Coronary artery (tissue), 2 donors: ENCODE measurements at regions not wholly inside any gene's neighbourhood (a gene's known extent, or its start where the extent isn't known, plus 50 kb on each side); places are given as distances from the start of the nearest gene placed in this dataset.
"Not testable (repeated sequence)": the region's sequence is repeated elsewhere in the genome, so short reads cannot be mapped to it uniquely, and the experiment has no call there.

Experiments used
- DNase-seq: peaks from one replicate; pipeline ENCODE4 v3.0.0-alpha.2; 2017; ENCODE audit warnings: low spot score
- H3K27ac ChIP-seq, 2 donors: fragments of 200-600 bp; sonication (generic); one replicate each; pipeline ENCODE4 v1.5.1; 2016 to 2019
- H3K4me3 ChIP-seq: fragments of 200-600 bp; sonication (generic); 2 replicates; pipeline ENCODE4 v1.5.1; 2016; ENCODE audit warnings: mild to moderate bottlenecking, moderate library complexity
- CTCF ChIP-seq: fragments of 200-600 bp; sonication (generic); IDR thresholded peaks from one replicate; pipeline ENCODE4 v1.5.1; 2019; ENCODE audit warnings: antibody characterized with exemption

- TF ChIP-seq CTCF = no peak
Measured at GRCh38 chr13:23039266-23039935, 141.4 kb upstream of the SGCG start.

GRCh38 chr13:23042181-23042580 is 138.6 kb upstream of the SGCG start:
- no peak overlapping the region for H3K27ac ChIP-seq
- H3K4me3 ChIP-seq = no peak overlapping the region
- TF ChIP-seq CTCF = no peak
- DNase-seq = no peak

More at GRCh38 chr13:23039266-23039935, 141.4 kb upstream of the SGCG start:
- Histone ChIP-seq H3K27ac (no peak overlapping the region), H3K4me3 (no peak overlapping the region)
- no peak for DNase-seq

- Histone ChIP-seq H3K4me3 (no peak overlapping the region), H3K27ac (no peak overlapping the region)
- no peak for TF ChIP-seq CTCF
- DNase-seq = no peak
Measured at GRCh38 chr13:23044906-23045305, 135.9 kb upstream of the SGCG start.

- Histone ChIP-seq H3K27ac (no peak overlapping the region), H3K4me3 (no peak overlapping the region)
- no peak for TF ChIP-seq CTCF
- DNase-seq = no peak
Measured at GRCh38 chr13:23050126-23050525, 130.7 kb upstream of the SGCG start.

- not testable (repeated sequence) for H3K4me3 ChIP-seq, DNase-seq, H3K27ac ChIP-seq
Measured at GRCh38 chr13:23053711-23054110, 127.1 kb upstream of the SGCG start.

GRCh38 chr13:23059173-23059572 is 121.6 kb upstream of the SGCG start:
- Histone ChIP-seq H3K4me3 (no peak overlapping the region), H3K27ac (no peak overlapping the region)
- no peak for DNase-seq
- no peak for TF ChIP-seq CTCF

- TF ChIP-seq CTCF = no peak
- H3K4me3 ChIP-seq = no peak overlapping the region
- H3K27ac ChIP-seq = no peak overlapping the region
- no peak for DNase-seq
Measured at GRCh38 chr13:23060959-23061358, 119.8 kb upstream of the SGCG start.

GRCh38 chr13:23067129-23067528 is 113.7 kb upstream of the SGCG start:
- TF ChIP-seq CTCF = no peak
- H3K4me3 ChIP-seq = no peak overlapping the region
- H3K27ac ChIP-seq = no peak overlapping the region
- DNase-seq = no peak
